Lung (tissue), 11 donors: ENCODE measurements at regions not wholly inside any gene's neighbourhood (a gene's known extent, or its start where the extent isn't known, plus 50 kb on each side); places are given as distances from the start of the nearest gene placed in this dataset.

ENCODE experiments used
- ATAC-seq: fragments of 200-7000 bp; cut with Tn5 transposase; one replicate; pipeline ENCODE4 v1.9.1; 2020; ENCODE audit warnings: moderate number of reproducible peaks; ENCODE audit not compliant: insufficient read depth, low FRiP score
- DNase-seq, 3 donors: peaks; one replicate each; pipeline ENCODE4 v3.0.0-alpha.2; 2013 to 2017
- H3K27ac ChIP-seq, 2 donors: one replicate each; pipeline ENCODE4 v1.5.1; 2013; ENCODE audit warnings: mild to moderate bottlenecking in 2 of 2, moderate library complexity in 2 of 2, control low read depth in 1 of 2, inconsistent platforms in 1 of 2, low read depth in 1 of 2, low read length in 1 of 2
- H3K27me3 ChIP-seq, 3 donors: one replicate each; pipeline ENCODE4 v1.5.1; 2013; ENCODE audit warnings: low read length in 2 of 3; ENCODE audit not compliant: control insufficient read depth in 3 of 3, insufficient read depth in 3 of 3
- H3K36me3 ChIP-seq, 4 donors: one replicate each; pipeline ENCODE4 v1.5.1; 2013; ENCODE audit warnings: low read length in 4 of 4, mild to moderate bottlenecking in 1 of 4, moderate library complexity in 1 of 4; ENCODE audit not compliant: control insufficient read depth in 4 of 4, insufficient read depth in 4 of 4
- H3K4me1 ChIP-seq, 5 donors: one replicate each; pipeline ENCODE4 v1.5.1; 2013; ENCODE audit warnings: low read length in 5 of 5, mild to moderate bottlenecking in 2 of 5, moderate library complexity in 1 of 5; ENCODE audit not compliant: control insufficient read depth in 5 of 5, insufficient read depth in 5 of 5
- H3K4me3 ChIP-seq: one replicate; pipeline ENCODE4 v1.5.1; 2013; ENCODE audit warnings: mild to moderate bottlenecking, control low read depth, moderate library complexity
- H3K9ac ChIP-seq, 2 donors: one replicate each; pipeline ENCODE4 v1.5.1; 2013; ENCODE audit warnings: low read length in 2 of 2, control low read depth in 1 of 2; ENCODE audit not compliant: insufficient read depth in 1 of 2
- H3K9me3 ChIP-seq, 4 donors: one replicate each; pipeline ENCODE4 v1.5.1; 2013; ENCODE audit warnings: low read length in 3 of 4, mild to moderate bottlenecking in 1 of 4, moderate library complexity in 1 of 4; ENCODE audit not compliant: control insufficient read depth in 4 of 4, insufficient read depth in 3 of 4
- WGBS, 2 donors: extraction: QIAGEN DNeasy Blood & Tissue Kit; methylation state at CpG; one replicate each; pipeline ENCODE4 v1.1.7; 2013; 5-methylcytosine and 5-hydroxymethylcytosine counted together
- TF ChIP-seq, protein P1 (sequence below): IDR thresholded peaks from 2 replicates; pipeline ENCODE4 v1.5.1; 2012; ENCODE audit warnings: mild to moderate bottlenecking; ENCODE audit errors: control extremely low read depth, extremely low read depth
- donor health status: control.
- donor health status: control.
- donor health status: Bipolar disorder and iron deficiency.
- donor health status: healthy.
- donor health status: DM: yes; HTN: yes; CAD: no.

DNA sequence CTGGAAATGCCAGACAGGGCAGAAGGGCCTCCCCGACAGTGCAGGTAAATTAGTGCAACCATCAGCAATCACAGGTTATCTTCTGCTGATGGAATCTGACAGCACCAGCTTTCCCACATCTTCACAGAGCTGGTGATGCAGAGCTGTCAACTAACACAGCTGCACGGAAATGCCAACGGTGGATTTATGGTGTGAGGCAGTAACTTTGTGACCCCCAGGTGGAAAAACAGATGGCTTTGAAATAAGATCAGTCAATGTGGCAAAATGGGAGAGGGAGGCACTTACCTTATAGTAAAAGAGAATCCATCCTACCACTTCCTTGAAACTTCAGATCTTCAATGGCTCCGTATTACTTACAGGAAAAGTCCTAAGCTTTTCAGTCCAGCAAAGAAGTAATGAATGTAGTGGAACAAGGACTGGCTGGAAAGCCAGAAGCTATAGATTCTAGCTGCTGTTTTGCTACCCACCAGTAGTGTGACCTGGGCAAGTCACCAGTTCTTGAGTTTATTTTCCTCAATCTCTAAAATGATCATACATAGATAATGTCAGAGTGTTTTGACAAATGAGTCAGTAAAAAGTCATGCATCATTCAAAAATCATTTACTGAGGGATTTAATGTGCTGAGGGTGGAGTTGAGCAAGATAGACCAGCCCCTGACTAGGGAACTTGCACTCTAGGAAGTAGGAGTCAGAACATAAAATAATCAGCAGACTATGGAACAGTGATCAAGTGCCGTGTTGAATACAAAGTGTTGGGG is 245.7 kb upstream of the JUN start:
- Histone ChIP-seq H3K27me3 (no peaks in the 10 kb centered on the region), H3K4me1 (no peaks in the 10 kb centered on the region), H3K9me3 (no peaks in the 10 kb centered on the region), H3K36me3 (no peaks in the 10 kb centered on the region), H3K9ac (no peak overlapping the region), H3K27ac (no peak overlapping the region), H3K4me3 (no peak overlapping the region)
- TF ChIP-seq, protein P1, sequence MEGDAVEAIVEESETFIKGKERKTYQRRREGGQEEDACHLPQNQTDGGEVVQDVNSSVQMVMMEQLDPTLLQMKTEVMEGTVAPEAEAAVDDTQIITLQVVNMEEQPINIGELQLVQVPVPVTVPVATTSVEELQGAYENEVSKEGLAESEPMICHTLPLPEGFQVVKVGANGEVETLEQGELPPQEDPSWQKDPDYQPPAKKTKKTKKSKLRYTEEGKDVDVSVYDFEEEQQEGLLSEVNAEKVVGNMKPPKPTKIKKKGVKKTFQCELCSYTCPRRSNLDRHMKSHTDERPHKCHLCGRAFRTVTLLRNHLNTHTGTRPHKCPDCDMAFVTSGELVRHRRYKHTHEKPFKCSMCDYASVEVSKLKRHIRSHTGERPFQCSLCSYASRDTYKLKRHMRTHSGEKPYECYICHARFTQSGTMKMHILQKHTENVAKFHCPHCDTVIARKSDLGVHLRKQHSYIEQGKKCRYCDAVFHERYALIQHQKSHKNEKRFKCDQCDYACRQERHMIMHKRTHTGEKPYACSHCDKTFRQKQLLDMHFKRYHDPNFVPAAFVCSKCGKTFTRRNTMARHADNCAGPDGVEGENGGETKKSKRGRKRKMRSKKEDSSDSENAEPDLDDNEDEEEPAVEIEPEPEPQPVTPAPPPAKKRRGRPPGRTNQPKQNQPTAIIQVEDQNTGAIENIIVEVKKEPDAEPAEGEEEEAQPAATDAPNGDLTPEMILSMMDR = no peak
- 81 to 86% methylated on average over 5 of the region's 5 CpGs for WGBS, 2 donors
- DNase-seq = no peak
- no peak for ATAC-seq

DNA sequence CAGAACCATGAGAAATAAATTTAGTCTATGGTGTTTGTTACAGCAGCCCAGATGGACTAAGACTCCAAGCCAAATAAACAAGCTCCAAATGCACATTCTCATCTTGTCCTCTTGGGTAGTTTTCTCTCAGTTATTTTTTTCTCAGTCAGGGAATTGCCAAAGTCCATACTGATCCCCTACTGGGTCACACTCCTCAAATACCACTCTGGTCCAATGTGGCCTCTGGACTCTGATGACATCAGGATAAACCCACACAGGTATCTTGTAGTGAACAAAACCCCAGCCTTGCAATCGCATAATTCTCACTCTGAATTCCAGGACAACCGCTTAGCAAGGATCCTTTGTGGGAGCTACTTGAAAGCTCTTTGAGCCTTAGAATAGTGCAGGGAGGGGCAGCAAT is 248.4 kb upstream of the JUN start:
- no peaks in the 10 kb centered on the region for H3K36me3 ChIP-seq
- H3K4me1 ChIP-seq = no peaks in the 10 kb centered on the region
- ATAC-seq (no peak), DNase-seq (no peak)
- no peaks in the 10 kb centered on the region for H3K27me3 ChIP-seq
- H3K9ac ChIP-seq = no peak overlapping the region
- H3K9me3 ChIP-seq = no peaks in the 10 kb centered on the region
- no peak overlapping the region for H3K27ac ChIP-seq
- TF ChIP-seq, protein P1 = no peak
- WGBS, 2 donors = 98 to 99% methylated on average over 2 of the region's 2 CpGs
- no peak overlapping the region for H3K4me3 ChIP-seq

DNA sequence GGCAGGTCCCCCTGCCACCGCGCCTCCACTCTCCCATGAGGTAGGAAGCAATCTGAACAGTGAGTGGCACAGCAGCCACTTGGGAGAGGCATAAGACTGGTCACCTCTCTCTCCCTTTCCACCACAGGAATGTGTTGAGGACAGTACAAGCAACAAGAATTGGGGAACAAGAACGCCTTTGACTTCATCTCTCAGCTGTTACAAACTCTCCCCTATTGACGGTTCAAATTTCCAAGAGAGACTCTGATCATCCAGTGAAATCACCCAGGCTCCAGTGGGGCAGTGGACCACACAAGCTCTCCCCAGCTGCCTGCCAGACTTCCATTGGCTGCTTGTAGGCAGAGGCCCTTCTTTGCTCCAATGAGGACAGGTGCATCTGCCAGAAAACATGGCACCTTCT is 249.9 kb upstream of the JUN start:
- no peak overlapping the region for H3K27ac ChIP-seq
- no peak overlapping the region for H3K9ac ChIP-seq
- TF ChIP-seq, protein P1 = no peak
- 97 to 99% methylated on average over 4 of the region's 4 CpGs for WGBS, 2 donors
- no peak for ATAC-seq
- no peaks in the 10 kb centered on the region for H3K9me3 ChIP-seq
- no peak overlapping the region for H3K4me3 ChIP-seq
- H3K27me3 ChIP-seq = no peaks in the 10 kb centered on the region
- no peaks in the 10 kb centered on the region for H3K36me3 ChIP-seq
- DNase-seq = no peak
- no peaks in the 10 kb centered on the region for H3K4me1 ChIP-seq

DNA sequence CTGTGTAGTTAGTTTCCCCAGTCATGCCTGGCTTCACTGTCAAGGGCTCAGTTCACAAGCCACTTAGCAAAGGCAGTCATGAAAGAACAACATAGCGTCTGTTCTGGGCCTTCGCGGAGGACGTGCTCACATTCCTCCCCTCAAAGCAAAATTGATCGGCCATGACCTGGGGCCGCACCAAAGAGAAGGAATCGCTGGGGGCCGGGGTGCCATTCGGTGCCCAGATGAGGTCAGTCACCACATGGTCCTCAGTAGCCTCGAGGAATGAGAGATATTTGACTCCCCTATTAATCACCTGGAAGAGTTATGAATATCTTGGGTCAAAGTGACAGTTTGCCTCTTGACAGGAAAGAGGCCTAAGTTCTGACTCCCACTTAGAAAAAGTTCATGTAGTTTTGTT is 251.1 kb upstream of the JUN start:
- DNase-seq = no peak
- no peaks in the 10 kb centered on the region for H3K27me3 ChIP-seq
- TF ChIP-seq, protein P1 = no peak
- no peak for ATAC-seq
- no peak overlapping the region for H3K27ac ChIP-seq
- 82 to 91% methylated on average over 10 of the region's 10 CpGs for WGBS, 2 donors
- no peak overlapping the region for H3K4me3 ChIP-seq
- H3K4me1 ChIP-seq = no peaks in the 10 kb centered on the region
- no peaks in the 10 kb centered on the region for H3K9me3 ChIP-seq
- H3K9ac ChIP-seq = no peak overlapping the region
- no peaks in the 10 kb centered on the region for H3K36me3 ChIP-seq
